ENCODE measurements at regions not wholly inside any gene's neighbourhood (a gene's known extent, or its start where the extent isn't known, plus 50 kb on each side); places are given as distances from the start of the nearest gene placed in this dataset.
"Not testable (repeated sequence)": the region's sequence is repeated elsewhere in the genome, so short reads cannot be mapped to it uniquely, and the experiment has no call there.

- TF ChIP-seq POLR2A, CTCF, EP300 (IDR thresholded peaks at IDR 0.05): not testable (repeated sequence)
Measured at GRCh38 chr13:16141361-16141760, 3040.3 kb downstream of the TUBA3C start.
